Right ventricle myocardium superior (tissue), 1 donor: ENCODE measurements at regions not wholly inside any gene's neighbourhood (a gene's known extent, or its start where the extent isn't known, plus 50 kb on each side); places are given as distances from the start of the nearest gene placed in this dataset.

Experiments
- ATAC-seq: fragments of 200-7000 bp; cut with Tn5 transposase; one replicate; pipeline ENCODE4 v1.9.1; 2020; ENCODE audit warnings: mild to moderate bottlenecking; ENCODE audit not compliant: poor library complexity
- DNase-seq: peaks from one replicate; pipeline ENCODE4 v3.0.0-alpha.2; 2020
- intact Hi-C: fragments of 100-400 bp; cut with DNase I; formaldehyde crosslinking; loops from one replicate; pipeline ENCODE4 v1.11.2; 2022
- donor health status: DM: no; HTN: yes; CAD: no; lungs with severe emphysema.

DNA sequence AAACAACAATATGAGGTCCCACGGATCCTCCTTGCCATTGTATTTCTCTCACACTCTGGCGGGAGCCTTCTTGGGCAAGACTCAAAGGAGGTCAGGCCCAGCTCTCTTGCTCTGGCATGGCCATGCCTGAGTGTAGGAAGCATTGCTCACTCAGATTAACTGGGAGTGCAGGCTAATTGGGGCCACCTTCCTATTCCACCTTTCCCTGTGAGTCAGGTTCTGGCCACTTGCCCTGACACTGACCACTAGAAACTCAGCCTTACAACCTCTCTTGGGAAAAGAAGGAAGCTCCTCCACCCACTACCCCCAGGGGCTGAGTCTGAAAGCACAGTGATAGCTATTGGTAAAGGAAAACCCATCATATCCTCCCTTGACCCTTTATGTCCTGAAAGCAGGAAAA, 121.8 kb upstream of the NTM start:
- ATAC-seq (no peak), DNase-seq (no peak)
- intact Hi-C loops: loop anchor here (5.0 kb wide), 1 partner anchor 254 kb away; no protein-coding TSS in a partner anchor

DNA sequence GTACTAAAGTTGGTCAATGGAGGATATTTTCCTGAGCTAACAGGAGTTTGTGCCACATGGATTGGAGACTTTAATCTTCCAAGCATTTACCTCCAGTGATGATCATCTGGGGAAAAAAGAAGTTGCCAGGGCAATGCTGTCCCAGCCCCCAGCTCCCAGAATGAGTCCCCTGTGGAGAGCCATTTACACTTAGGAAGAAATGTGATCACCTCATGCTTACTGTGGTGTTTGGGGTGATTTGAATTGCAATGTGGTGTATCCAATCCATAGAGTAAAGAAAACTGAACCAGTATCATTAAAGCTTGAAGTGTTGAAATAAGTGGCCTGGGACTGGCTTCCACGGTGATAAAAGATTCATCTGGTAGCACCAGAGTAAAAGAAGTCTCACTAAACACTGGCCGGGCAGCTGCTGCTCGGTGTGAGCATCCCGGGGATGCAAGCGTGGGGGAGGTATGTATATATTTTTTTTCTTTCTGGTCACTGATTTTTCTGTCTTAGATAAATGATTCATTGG, 117.2 kb upstream of the NTM start:
- intact Hi-C loops: no loop called here
- DNase-seq (no peak), ATAC-seq (no peak)

DNA sequence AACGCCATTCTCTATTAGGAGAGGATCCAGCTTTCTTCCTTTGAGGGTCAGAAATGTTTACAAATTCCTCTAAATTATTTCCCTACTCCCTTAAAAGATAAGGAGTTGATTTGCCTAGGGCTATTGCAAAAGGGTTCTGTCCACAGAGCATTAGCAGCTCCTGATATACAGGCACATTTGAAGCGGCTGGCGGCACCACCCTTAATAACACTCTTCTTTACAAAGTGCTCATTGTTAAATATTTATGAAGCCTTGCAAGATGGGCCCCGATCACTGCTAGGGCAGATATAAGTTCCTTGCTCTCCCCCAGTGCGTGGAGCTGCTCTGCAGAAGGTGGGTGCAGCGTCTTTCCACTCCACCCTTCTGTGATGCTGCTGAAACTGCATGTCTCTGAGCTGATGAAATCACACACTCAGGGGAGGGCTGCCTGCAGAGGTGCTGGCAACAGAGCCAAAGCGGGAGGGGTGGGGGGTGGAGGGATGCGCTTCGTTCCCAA, 116.7 kb upstream of the NTM start:
- DNase-seq (no peak), ATAC-seq (no peak)
- intact Hi-C loops: no loop called here

DNA sequence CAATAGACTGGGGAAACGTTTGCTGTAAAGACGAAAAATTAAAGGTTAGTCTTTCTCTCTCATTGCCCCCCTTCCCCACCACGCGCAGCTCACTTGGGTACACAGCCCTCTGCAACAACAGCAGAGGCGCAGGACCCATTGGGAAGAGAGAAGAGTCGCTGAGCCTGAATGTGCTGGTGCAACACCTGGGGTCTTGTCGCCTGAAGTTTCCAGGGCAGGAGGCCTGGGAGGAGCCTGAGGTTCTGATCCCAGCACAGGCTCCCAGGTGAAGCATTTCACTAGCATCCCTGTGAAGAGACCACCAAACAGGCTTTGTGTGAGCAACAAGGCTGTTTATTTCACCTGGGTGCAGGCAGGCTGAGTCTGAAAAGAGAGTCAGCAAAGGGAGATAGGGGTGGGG, 116.2 kb upstream of the NTM start:
- intact Hi-C loops: no loop called here
- ATAC-seq (no peak), DNase-seq (no peak)

DNA sequence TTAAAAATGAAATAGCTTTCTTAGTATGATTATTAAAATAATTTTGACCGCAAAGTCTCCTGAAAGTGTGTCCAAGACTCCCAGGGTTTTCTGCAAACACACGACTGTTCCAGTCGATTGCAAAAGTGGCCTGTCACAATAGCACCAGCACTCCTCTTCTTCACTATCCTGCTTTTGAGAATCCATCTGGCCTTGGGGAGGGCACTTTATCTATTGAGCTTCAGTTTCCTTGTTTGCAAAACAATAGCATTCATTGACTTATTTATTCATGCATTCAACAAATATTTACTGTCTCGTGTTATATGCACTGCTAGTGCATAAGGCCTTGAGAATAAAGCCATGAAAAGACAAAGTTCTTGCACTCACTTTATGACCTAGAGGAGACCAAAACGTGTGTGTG, 96.2 kb upstream of the NTM start:
- ATAC-seq (no peak), DNase-seq (no peak)
- intact Hi-C loops: no loop called here

DNA sequence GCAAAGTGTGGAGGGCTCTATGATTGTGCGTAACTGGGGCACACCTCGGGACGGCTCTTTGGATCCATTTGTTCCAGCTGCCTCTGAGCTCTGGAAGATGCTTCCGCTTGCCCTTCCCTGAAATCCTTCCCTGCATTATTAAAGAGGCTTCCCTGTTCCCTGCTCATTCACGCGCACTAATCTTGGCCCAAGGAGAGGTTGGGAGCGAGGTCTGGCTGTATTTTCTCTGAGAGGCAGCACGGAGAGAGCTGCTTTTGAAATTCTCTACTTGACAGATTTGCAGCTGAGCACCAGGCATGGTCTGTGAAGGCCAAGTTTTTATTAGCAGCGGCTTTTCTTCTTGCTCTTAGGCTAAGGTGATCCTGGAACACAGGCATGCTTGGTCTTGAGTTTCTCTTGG, 94.8 kb upstream of the NTM start:
- ATAC-seq (no peak), DNase-seq (no peak)
- intact Hi-C loops: no loop called here

DNA sequence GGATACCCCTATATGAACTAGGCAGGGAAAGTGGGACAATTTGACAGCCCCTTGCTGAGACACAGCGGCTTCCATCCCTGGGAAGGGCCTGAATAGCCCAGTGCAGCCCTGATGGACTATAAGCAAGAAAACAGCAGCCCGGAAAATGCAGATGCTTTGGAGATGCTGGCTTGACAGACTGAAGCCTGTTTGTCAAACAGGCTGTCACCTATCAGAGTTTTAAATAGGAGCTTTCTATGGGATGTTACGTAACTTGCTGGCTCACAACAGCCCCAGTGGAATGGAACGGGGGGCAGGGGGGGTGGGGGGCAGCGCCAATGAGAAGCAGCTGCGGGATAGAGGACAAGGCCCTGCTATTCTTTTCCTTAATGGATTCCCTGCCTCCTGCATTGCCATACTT, 91.9 kb upstream of the NTM start:
- DNase-seq (no peak), ATAC-seq (no peak)
- intact Hi-C loops: no loop called here

DNA sequence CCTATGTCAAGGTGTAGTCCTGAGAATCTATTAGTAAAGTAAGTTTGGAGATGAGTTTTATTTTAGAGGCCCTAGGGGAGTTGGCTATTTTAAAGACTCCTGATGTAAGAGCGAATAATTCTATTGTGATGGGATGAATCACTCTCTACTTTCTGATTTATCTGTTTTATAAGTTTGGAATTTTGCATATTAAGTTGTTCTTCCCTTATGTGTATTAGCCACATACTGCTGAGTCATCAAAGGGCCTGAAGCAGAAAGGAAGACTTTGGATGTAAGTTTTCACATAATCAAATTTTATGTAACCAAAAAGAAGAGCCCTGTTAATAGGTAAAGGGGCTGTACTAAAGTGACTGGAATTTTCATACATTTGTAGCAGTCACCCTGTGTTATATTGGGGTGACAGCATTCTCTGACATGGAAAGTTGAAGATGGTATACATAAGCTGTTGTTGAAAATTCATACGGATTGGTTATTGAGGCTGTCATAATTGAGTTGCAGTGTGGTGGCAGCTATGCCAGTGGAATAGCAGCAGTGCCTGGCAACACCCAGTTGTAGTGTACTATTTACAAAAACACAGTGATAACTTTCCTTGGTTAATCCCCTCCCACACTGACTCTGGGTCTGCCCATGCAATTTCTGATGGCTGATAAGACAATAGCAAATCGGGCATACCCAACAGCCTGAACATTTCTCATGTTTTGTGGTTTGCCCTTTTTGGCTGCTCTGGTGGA, 90.6 kb upstream of the NTM start:
- ATAC-seq (no peak), DNase-seq (no peak)
- intact Hi-C loops: no loop called here

DNA sequence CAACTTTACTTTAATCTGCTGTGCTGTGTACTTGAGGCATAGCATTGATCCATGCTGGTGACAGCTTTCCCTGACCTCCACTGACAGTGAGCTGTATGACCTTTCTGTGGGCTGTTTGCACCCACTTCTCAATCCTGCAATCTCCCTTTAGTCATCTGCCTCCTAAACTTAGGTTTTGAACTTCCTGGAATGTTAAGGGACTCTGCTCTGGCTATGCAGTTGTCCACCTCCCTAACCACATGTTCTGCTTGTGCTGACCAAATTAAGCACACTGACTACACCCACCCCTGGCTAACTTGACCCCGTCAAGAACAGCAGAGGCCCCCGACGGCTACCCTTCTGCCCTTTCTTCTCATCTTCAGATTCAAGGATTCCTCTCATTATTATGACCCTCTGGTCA, 89.1 kb upstream of the NTM start:
- ATAC-seq: no peak
- no peak for DNase-seq
- intact Hi-C loops: no loop called here

DNA sequence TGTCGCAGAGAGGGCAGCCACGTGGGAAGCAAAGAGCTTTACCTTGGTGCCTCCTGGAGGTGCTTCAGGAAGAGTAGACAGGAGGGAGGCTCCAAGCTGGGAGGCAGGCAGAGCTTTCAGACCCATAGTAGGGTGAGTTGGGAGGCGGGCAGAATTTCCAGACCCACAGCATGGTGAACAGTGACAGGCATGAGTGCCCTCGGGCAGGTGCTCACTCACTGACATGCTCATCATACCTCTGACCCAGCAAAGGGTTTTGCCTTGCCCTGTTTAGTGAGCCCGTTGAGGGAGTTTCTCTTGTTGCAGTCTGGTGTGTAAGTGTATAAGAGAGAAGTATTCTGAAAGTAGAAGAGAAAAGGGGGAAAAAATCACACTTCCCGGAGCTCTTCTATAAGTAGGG, 86.4 kb upstream of the NTM start:
- DNase-seq (no peak), ATAC-seq (no peak)
- intact Hi-C loops: no loop called here

DNA sequence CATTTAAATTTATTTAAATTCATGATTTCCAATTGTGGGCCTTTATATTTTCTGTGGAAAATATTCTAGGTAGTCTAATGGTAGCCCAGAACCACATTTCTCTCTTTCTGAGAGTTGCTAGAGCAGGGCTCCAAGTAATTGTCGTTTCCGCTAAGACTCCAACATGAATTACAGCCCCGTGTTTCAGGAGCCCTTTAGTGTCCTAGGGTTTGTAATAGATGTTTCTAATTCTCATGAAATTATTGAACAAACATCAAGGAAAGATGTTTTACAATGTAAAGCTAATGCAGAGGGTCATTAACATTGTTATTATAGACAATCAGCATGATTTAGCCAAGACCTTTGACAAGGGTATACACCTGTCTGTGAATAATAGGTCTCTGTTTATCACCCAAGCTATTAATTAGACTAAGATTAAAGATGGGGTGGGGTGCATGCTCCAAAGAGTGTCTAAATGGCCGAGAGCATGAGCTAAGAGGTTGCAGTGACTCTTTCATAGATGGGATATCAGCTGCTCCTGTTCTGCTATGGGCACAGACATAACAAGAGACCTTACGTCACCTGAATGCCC, 81.8 kb upstream of the NTM start:
- no peak for ATAC-seq
- intact Hi-C loops: no loop called here
- no peak for DNase-seq

DNA sequence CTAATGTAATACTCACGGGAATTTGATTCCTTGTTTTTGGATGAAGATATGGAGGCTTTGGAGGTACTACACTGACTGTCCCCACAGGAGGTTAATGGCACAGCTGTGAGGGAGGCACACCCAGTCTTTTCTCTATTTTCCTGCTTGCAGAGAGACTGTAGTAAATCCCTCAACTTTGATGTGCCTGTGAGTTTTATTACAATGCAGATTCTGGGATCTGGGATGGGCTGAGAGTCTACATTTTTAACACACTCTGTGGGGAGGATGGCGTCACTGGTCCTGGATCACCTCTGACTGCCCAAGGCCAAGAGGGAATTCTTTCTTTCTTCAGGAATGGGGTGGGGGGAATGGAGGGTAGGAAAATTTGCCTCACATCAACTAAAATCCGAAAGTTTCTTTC, 80.2 kb upstream of the NTM start:
- DNase-seq (no peak), ATAC-seq (no peak)
- intact Hi-C loops: no loop called here

DNA sequence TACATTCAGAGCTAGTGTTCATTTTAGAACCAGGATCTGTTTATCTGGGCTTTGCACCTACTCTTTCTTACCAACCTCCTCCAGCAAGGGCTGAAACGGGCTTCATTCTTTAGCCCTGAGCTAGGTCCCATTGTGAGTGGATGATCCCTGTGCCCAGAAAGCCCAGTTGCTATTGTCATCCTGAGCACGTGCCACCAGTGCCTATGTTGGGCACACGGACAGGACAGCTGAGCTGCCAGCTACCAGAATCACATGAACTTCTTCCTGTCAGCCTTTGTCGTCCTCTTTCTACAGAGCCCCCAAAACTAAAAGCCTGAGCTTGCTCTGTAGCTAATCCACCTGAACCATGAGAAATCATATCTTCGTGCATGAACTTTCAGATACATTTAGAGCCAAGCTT, 74.4 kb upstream of the NTM start:
- intact Hi-C loops: no loop called here
- no peak for ATAC-seq
- no peak for DNase-seq

DNA sequence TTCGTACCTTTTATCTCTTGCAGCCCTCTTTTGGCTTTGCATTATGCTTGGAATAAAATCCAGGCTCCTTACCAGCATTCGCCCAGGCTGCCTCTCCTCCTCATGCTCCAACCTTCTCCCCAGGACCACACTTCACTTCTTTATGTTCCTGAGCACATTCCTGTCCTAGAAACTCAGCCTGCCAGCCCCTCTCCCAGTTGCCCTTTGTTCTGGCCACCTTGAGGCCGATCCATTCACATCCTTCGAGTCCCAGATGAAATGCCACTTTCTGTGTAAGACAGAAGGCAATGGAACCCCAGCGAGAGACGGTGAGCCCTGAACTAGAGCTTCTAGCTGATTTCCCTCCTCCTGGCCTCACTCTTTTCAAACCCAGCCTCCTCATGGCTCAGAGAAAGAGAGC, 73.0 kb upstream of the NTM start:
- intact Hi-C loops: no loop called here
- no peak for DNase-seq
- no peak for ATAC-seq

DNA sequence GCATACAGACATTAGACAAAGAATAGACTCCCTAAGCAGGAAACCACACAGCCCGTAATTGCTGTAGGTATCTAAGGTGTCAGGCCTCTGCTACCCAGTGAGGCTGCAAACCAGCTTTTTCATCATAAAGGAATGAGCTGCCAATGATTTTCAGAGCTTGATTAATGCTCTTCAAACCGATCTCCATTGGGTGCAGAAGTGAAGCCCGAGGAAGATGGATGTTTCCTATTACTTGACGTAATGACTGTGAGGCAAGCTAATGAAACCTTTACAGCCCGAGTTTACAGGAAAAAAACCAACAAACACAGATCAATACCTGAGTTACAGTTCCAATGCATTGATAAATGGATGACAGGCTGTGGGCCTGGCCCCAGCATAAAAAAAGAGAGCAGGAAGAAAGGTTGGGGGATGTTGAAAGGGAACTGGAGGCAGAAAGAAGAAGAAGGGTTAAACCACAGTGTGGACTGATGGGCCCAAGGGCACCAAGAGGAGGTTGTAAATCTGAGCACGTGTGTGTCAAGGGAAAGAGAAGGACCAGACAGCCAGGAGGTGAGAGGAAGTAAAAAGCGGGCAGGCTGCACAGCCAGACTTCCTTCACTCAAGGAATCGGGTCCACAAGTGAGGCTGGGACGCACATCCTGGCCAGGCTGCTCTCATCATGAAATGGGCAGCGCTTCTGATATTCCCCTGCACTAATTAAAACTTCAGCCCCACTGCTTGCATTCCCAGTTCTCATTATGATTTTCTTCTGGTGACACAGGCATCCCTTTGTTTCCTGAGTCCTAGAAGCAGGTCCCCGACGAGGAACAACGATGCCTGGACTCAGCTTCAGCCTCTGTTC, 70.6 kb upstream of the NTM start:
- DNase-seq (no peak), ATAC-seq (no peak)
- intact Hi-C loops: no loop called here

DNA sequence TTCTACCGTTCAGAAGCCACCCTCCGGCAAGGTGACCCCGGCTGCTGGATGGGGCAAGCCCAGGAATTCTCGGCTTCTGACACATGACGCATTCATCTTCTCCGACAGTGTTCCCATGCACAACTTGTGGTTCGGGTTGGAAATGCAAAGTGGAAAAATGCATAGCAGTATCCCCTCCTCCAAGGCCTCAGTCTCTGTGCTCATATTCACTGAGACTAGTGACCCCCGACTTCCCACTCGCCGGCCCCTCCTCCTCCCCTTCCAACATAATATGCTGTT, 70.0 kb upstream of the NTM start:
- DNase-seq: no peak
- no peak for ATAC-seq

DNA sequence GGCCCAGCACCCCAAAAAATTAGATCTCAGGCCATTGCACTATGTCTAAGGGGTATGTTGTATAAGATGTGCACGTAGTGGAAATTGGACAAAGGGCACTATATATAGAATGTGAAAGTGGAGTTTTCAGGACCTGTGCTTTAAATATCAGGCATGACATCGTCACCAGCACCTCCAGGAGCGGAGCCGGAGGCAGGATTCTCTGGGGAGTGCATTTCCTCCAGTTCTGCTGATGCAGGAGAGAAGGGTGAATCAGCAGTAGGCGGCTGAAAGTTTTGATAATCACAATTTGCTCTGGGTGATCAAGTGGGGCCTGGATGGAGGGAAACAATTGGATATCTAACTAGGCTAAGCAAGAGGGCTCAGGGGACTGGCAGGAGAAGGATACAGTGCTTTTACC, 69.1 kb upstream of the NTM start:
- no peak for DNase-seq
- intact Hi-C loops: no loop called here
- no peak for ATAC-seq

More for the DNA sequence above, 70.0 kb upstream of the NTM start:
- intact Hi-C loops: no loop called here

DNA sequence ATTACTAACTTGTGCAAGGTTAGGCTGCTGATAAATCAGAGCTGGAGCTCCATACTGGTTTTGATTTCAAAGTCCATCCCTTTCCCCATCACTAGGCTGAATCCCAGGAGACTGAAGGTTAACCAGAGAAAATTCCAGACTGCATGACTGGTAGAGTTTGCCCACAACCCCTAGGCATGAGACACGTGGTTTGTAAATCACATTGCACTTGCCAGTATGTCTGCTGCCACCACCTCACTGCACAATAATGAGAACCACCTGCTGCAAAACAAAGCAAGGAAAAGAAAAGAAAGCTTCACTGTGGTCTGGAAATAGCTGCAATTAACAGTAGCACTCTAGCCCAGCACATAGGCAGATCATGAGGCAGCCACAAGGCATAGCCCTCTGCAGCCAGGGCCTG, 67.6 kb upstream of the NTM start:
- DNase-seq (no peak), ATAC-seq (no peak)
- intact Hi-C loops: no loop called here

DNA sequence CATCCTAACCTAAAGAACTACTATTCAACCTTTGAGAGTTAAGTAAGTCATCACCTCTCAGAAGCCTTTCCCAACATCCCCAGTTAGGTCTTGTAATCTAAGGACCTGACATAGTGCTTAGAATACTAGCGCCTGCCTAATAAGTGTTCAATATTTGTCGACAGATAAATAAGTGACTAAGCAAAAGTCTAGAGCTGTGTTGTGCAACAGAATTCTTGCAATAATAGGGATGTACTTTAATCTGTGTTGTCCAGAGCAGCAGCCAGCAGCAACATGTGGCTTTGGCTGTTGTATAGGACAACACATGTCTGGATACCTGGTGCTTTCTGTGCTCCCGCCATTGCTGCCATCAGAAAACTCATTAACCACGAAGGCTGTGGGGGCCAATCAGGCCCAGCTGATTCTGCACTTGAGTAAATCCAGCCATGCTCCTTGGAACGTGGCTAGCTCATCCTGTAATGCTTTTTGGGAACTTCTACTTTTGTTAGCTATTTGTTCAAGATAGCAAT, 66.8 kb upstream of the NTM start:
- intact Hi-C loops: no loop called here
- no peak for ATAC-seq
- no peak for DNase-seq

DNA sequence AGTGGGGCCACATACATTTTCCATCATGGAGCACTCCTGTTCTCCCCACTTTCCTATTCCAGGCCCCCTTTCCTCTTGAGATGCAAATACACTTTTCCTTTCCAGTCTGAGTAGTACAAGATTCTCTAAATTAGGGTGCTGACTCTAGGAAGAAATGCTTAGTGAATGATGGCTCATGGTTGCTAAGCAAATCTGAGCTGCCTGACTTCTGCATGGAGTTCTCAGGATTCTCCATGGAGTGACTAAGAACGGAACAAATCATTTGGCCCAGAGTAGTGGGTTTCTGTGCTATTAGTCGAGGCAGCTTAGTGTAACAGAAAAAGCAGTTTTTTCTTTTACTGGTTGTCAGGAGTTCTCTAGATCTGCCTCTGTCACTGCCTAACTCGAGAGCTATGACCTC, 65.4 kb upstream of the NTM start:
- no peak for DNase-seq
- intact Hi-C loops: no loop called here
- no peak for ATAC-seq
